SK-N-SH (cell line): ENCODE measurements at regions not wholly inside any gene's neighbourhood (a gene's known extent, or its start where the extent isn't known, plus 50 kb on each side); places are given as distances from the start of the nearest gene placed in this dataset.

Experiments
- CTCF ChIA-PET: fragments of 300-600, 350-600 bp; formaldehyde crosslinking; extraction: SDS; loops from one replicate; lab custom pipeline; 2021; lab: Yijun Ruan, JAX
- POLR2A ChIA-PET: fragments of 350-600 bp; sonication (Branson Sonifier 250); formaldehyde crosslinking; extraction: SDS; loops from one replicate; lab custom pipeline; 2020; ENCODE audit warnings: antibody characterized with exemption, inconsistent platforms; lab: Yijun Ruan, JAX
- DNase-seq: peaks from one replicate; pipeline ENCODE4 v3.0.0; 2012
- H2AFZ ChIP-seq: fragments of 200-600 bp; sonication (generic); 2 replicates; pipeline ENCODE4 v1.8.1; 2016; ENCODE audit warnings: antibody characterized with exemption, mild to moderate bottlenecking, low read depth
- H3F3A ChIP-seq: fragments of 200-600 bp; sonication (generic); replicated peaks from 2 replicates; pipeline ENCODE3; 2016; ENCODE audit warnings: antibody characterized with exemption, mild to moderate bottlenecking; ENCODE audit not compliant: insufficient read depth
- H3K27ac ChIP-seq, 2 experiments: fragments of 200-500 bp in 1 of 2; fragments of 200-600 bp in 1 of 2; sonication (Bioruptor generic) in 1 of 2; sonication (generic), shearing (Covaris generic) in 1 of 2; 2 replicates each; pipeline versions ENCODE4 v1.5.1 to v1.6.1; 2014 to 2016; ENCODE audit warnings: low read depth in 2 of 2, inconsistent platforms in 1 of 2, low read length in 1 of 2, mild to moderate bottlenecking in 1 of 2, mixed read lengths in 1 of 2
- H3K27me3 ChIP-seq: fragments of 200-600 bp; sonication (generic), shearing (Covaris generic); 2 replicates; pipeline ENCODE4 v1.6.1; 2016; ENCODE audit warnings: mixed run types; ENCODE audit not compliant: insufficient read depth
- H3K36me3 ChIP-seq, 2 experiments: fragments of 200-500 bp in 1 of 2; fragments of 200-600 bp in 1 of 2; sonication (Bioruptor generic) in 1 of 2; sonication (generic) in 1 of 2; replicated peaks in 1 of 2; 2 replicates each; pipeline versions ENCODE3 to v1.5.1; 2014 to 2016; ENCODE audit warnings: low read length in 1 of 2, mild to moderate bottlenecking in 1 of 2; ENCODE audit not compliant: insufficient read depth in 2 of 2, control insufficient read depth in 1 of 2
- H3K4me1 ChIP-seq, 2 experiments: fragments of 200-500 bp in 1 of 2; fragments of 200-600 bp in 1 of 2; sonication (Bioruptor generic) in 1 of 2; sonication (generic), shearing (Covaris generic) in 1 of 2; 2 replicates each; pipeline versions ENCODE4 v1.5.1 to v1.6.1; 2014 to 2016; ENCODE audit warnings: low read depth in 1 of 2, low read length in 1 of 2, mixed run types in 1 of 2; ENCODE audit not compliant: insufficient read depth in 2 of 2, control insufficient read depth in 1 of 2
- H3K4me2 ChIP-seq: fragments of 200-600 bp; sonication (generic), shearing (Covaris generic); 2 replicates; pipeline ENCODE4 v1.6.1; 2017; ENCODE audit warnings: mixed run types
- H3K4me3 ChIP-seq, 2 experiments: fragments of 200-500 bp in 1 of 2; fragments of 200-600 bp in 1 of 2; sonication (Bioruptor generic) in 1 of 2; sonication (generic), shearing (Covaris generic) in 1 of 2; 2 replicates each; pipeline versions ENCODE4 v1.5.1 to v1.8.1; 2014 to 2016; ENCODE audit warnings: low read depth in 2 of 2, inconsistent platforms in 1 of 2, low read length in 1 of 2, mild to moderate bottlenecking in 1 of 2, mixed read lengths in 1 of 2, moderate library complexity in 1 of 2
- H3K79me2 ChIP-seq: fragments of 200-600 bp; sonication (generic); 2 replicates; pipeline ENCODE4 v1.8.1; 2017; ENCODE audit warnings: mild to moderate bottlenecking; ENCODE audit not compliant: insufficient read depth
- H3K9ac ChIP-seq: fragments of 200-600 bp; sonication (generic); 2 replicates; pipeline ENCODE4 v1.6.1; 2017; ENCODE audit warnings: mixed run types
- H3K9me2 ChIP-seq: fragments of 200-600 bp; sonication (generic); 2 replicates; pipeline ENCODE4 v1.6.1; 2017; ENCODE audit warnings: mixed run types
- H3K9me3 ChIP-seq: fragments of 200-600 bp; sonication (generic); 2 replicates; pipeline ENCODE4 v1.6.1; 2017; ENCODE audit warnings: mixed run types, mild to moderate bottlenecking, moderate library complexity
- H4K20me1 ChIP-seq: fragments of 200-600 bp; sonication (generic); 2 replicates; pipeline ENCODE4 v1.6.1; 2017; ENCODE audit warnings: mild to moderate bottlenecking, mixed run types; ENCODE audit not compliant: insufficient read depth
- EP300 ChIP-seq, 2 experiments: IDR thresholded peaks; 2 replicates each; pipeline versions ENCODE4 v1.4.0 to v1.6.1; 2012; ENCODE audit warnings: borderline replicate concordance in 1 of 2, low read depth in 1 of 2, low read length in 1 of 2
- FOXJ3 ChIP-seq: sonication (generic); formaldehyde crosslinking; IDR thresholded peaks from 2 replicates; pipeline ENCODE4 v1.5.1; 2020; ENCODE audit warnings: mild to moderate bottlenecking, missing genetic modification reagents
- FOXM1 ChIP-seq: IDR thresholded peaks from 2 replicates; pipeline ENCODE4 v1.4.0; 2012; ENCODE audit warnings: low read depth, mild to moderate bottlenecking
- GATA2 ChIP-seq: sonication (generic); formaldehyde crosslinking; IDR thresholded peaks from 2 replicates; pipeline ENCODE4 v1.5.0; 2020; ENCODE audit warnings: mild to moderate bottlenecking, missing genetic modification reagents
- JUND ChIP-seq: IDR thresholded peaks from 2 replicates; pipeline ENCODE4 v1.4.0; 2012
- MAX ChIP-seq: IDR thresholded peaks from 2 replicates; pipeline ENCODE4 v1.4.0; 2012; ENCODE audit warnings: low read depth
- MEF2A ChIP-seq: IDR thresholded peaks from 2 replicates; pipeline ENCODE4 v1.4.0; 2012; ENCODE audit warnings: low read depth, borderline replicate concordance
- MXI1 ChIP-seq: IDR thresholded peaks from 2 replicates; pipeline ENCODE4 v1.6.1; 2012; ENCODE audit warnings: mild to moderate bottlenecking, low read depth, low read length, improper control_type of control experiment
- NFIC ChIP-seq: IDR thresholded peaks from 2 replicates; pipeline ENCODE4 v1.4.0; 2012; ENCODE audit warnings: borderline replicate concordance
- RAD21 ChIP-seq: IDR thresholded peaks from 2 replicates; pipeline ENCODE4 v1.6.1; 2012; ENCODE audit warnings: mild to moderate bottlenecking, low read length
- RCOR1 ChIP-seq: fragments of 150-350 bp; IDR thresholded peaks from 2 replicates; pipeline ENCODE4 v1.6.1; 2017; ENCODE audit warnings: antibody characterized with exemption, low read length
- RXRA ChIP-seq: IDR thresholded peaks from 2 replicates; pipeline ENCODE4 v1.4.0; 2012; ENCODE audit warnings: low read depth, mild to moderate bottlenecking, borderline replicate concordance
- SIN3A ChIP-seq: IDR thresholded peaks from 2 replicates; pipeline ENCODE4 v1.6.1; 2012; ENCODE audit warnings: low read depth, mild to moderate bottlenecking, low read length, moderate library complexity, borderline replicate concordance
- SMC3 ChIP-seq: IDR thresholded peaks from 2 replicates; pipeline ENCODE4 v1.6.1; 2012; ENCODE audit warnings: low read depth, low read length, improper control_type of control experiment
- TAF1 ChIP-seq: IDR thresholded peaks from 2 replicates; pipeline ENCODE4 v1.6.1; 2012; ENCODE audit warnings: low read depth, mild to moderate bottlenecking, low read length, moderate library complexity, borderline replicate concordance
- TEAD4 ChIP-seq: IDR thresholded peaks from 2 replicates; pipeline ENCODE4 v1.4.0; 2012; ENCODE audit warnings: mild to moderate bottlenecking, borderline replicate concordance; ENCODE audit not compliant: insufficient read depth
- WGBS: methylation state at CpG from one replicate; pipeline ENCODE4 v1.1.6; 2017; ENCODE audit warnings: low lambda C conversion rate; 5-methylcytosine and 5-hydroxymethylcytosine counted together
- TF ChIP-seq, protein P1 (sequence below): IDR thresholded peaks from 2 replicates; pipeline ENCODE4 v1.4.0; 2012; ENCODE audit warnings: low read depth, borderline replicate concordance

DNA sequence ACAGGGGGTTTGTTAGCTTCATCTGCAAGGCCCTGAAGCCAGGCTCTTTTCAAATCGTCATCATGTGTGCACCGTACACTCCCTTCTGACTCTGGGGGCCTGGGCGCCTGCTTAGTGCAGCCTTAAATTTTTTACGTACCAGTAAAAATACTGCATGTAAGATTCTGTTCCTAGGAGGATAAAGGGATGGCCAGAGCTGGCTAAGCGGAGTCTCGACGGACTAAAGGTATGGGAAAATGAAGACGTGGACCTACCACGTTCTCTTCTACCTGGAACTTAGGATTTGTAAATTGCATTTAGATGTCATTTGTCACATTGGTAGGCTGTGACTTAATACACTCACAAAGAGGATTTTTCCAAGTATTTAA, 149.3 kb upstream of the AFDN start:
- H3K9me2 ChIP-seq, result no peaks in the 10 kb centered on the region
- no peaks in the 10 kb centered on the region for H3K79me2 ChIP-seq
- TF ChIP-seq JUND (no peak), EP300 (IDR thresholded peaks at IDR 0.05; ENCODE audit: borderline replicate concordance in 1 of 2, low read depth in 1 of 2, low read length in 1 of 2) (no peak), MEF2A (no peak), SMC3 (no peak), TEAD4 (no peak), MAX (no peak), SIN3A (no peak), FOXJ3 (no peak), MXI1 (no peak), RXRA (no peak), TAF1 (no peak), FOXM1 (no peak), RCOR1 (no peak), RAD21 (no peak), NFIC (no peak), GATA2 (CRISPR knock-in tag) (no peak)
- TF ChIP-seq, protein P1, sequence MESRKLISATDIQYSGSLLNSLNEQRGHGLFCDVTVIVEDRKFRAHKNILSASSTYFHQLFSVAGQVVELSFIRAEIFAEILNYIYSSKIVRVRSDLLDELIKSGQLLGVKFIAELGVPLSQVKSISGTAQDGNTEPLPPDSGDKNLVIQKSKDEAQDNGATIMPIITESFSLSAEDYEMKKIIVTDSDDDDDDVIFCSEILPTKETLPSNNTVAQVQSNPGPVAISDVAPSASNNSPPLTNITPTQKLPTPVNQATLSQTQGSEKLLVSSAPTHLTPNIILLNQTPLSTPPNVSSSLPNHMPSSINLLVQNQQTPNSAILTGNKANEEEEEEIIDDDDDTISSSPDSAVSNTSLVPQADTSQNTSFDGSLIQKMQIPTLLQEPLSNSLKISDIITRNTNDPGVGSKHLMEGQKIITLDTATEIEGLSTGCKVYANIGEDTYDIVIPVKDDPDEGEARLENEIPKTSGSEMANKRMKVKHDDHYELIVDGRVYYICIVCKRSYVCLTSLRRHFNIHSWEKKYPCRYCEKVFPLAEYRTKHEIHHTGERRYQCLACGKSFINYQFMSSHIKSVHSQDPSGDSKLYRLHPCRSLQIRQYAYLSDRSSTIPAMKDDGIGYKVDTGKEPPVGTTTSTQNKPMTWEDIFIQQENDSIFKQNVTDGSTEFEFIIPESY, result no peak
- TF ChIP-seq, all 33 proteins: peak for 0
- Histone ChIP-seq H3K36me3 (no peaks in the 10 kb centered on the region), H3F3A (no peaks in the 10 kb centered on the region), H3K27me3 (no peaks in the 10 kb centered on the region), H3K9ac (no peak overlapping the region), H3K4me2 (no peak overlapping the region), H3K9me3 (no peaks in the 10 kb centered on the region), H3K4me3 (no peak overlapping the region), H2AFZ (no peak overlapping the region), H3K4me1 (peaks cover 0 to 10% of the 10 kb centered on the region in 2 experiments; a peak in 1 of 4 replicates), H4K20me1 (no peaks in the 10 kb centered on the region), H3K27ac (no peak overlapping the region)
- no peak for DNase-seq
- ChIA-PET CTCF (no interaction called here), POLR2A (no interaction called here)
- 71% methylated on average over 9 of the region's 9 CpGs for WGBS
